ENCODE measurements at regions not wholly inside any gene's neighbourhood (a gene's known extent, or its start where the extent isn't known, plus 50 kb on each side); places are given as distances from the start of the nearest gene placed in this dataset.

DNA sequence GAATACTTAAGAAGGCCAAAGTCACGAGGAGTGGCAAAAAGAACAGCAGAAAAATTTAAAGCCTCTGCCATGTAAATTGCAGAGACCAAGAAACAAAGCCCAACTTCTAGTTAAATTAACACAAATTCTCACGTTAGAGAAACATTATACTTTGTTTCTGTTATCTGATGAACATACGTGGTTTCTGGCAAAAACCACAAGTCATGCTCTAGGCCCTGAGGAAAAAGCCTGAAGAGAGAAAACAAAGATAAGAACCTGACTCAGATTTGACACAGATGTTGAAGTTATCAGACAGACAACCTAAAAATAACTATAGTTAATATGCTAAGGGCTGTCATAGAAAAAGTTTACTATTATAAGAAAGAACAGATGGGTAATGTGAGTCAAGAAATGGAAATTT, 149.1 kb upstream of the PCDH10 start:
- Histone ChIP-seq H3K36me3 (ENCODE audit: control insufficient read depth, insufficient read depth, low read length) (no peaks in the 10 kb centered on the region), H3K4me3 (ENCODE audit: low read depth, low read length) (no peak overlapping the region), H3K27ac (ENCODE audit: low read depth, low read length) (no peak overlapping the region), H3K4me1 (ENCODE audit: control insufficient read depth, insufficient read depth, low read length) (no peaks in the 10 kb centered on the region), H3K9me3 (ENCODE audit: control insufficient read depth, insufficient read depth, low read depth, low read length) (no peaks in the 10 kb centered on the region; the same call in 1 of the 2 replicates), H3K9ac (ENCODE audit: low read length) (no peak overlapping the region), H3K27me3 (ENCODE audit: control insufficient read depth, insufficient read depth, low read length) (no peaks in the 10 kb centered on the region)

- H3K27me3 ChIP-seq (ENCODE audit: control insufficient read depth, insufficient read depth, low read length), result no peaks in the 10 kb centered on the region
These were observed 145.9 kb upstream of the PCDH10 start for GRCh38 chr4:133003169-133003568.

DNA sequence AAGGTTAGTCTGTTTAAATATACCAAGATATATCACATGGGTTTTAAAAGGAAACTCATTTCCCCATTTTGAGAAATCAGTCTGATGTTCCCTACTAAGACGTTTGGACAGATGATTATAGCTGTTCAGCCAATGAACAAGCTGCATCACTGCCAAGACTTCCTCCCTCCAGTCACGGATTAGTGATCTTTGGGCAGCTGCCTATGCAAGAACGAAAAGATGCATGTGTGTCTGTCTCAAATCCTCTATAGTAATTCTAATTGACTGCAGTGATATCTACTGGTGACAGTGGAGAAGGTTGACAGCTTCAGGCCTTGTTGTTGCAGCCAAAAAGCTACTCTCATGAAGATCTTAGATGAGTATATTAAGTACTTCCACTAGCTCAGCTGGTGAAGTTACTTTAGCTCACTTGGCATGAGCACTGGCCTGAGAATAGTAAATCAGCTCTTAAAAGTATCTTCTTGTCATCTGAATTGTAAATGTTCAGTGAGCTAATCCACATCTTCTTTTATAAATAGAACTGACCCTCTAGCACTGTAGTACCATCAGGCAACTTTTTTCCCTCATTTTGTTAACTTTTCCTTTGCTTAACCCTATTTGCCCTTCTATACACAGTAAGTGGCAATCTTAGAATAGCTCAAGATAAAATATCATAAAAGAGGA, 134.5 kb upstream of the PCDH10 start:
- H3K27ac ChIP-seq (ENCODE audit: low read depth, low read length), result no peak overlapping the region

More at GRCh38 chr4:133003169-133003568, 145.9 kb upstream of the PCDH10 start:
- no peak overlapping the region for H3K27ac ChIP-seq (ENCODE audit: low read depth, low read length)
- no peak overlapping the region for H3K4me3 ChIP-seq (ENCODE audit: low read depth, low read length)
- no peaks in the 10 kb centered on the region for H3K36me3 ChIP-seq (ENCODE audit: control insufficient read depth, insufficient read depth, low read length)
- no peaks in the 10 kb centered on the region; the same call in 1 of the 2 replicates for H3K9me3 ChIP-seq (ENCODE audit: control insufficient read depth, insufficient read depth, low read depth, low read length)
- no peaks in the 10 kb centered on the region for H3K4me1 ChIP-seq (ENCODE audit: control insufficient read depth, insufficient read depth, low read length)
- no peak overlapping the region for H3K9ac ChIP-seq (ENCODE audit: low read length)

DNA sequence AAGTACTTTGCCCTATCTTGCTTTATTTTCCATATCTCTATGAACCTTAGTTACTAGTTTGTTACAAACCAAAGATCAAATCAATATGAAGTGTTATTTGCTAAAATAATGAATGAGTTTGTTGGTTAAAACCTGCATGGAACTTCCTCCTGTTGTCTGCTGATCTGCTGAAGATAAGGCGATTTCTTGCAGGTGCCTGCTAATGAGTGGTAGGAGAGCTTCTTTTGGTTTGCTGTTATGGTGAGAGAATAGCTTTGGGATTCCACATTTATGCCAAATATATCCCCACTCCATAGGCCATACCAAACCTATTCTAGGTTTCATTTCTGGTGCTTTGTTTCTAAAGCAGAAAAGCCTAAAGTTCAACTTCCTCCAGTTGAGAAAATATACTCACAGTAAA, 103.8 kb upstream of the PCDH10 start:
- no peaks in the 10 kb centered on the region for H3K9me3 ChIP-seq (ENCODE audit: control insufficient read depth, insufficient read depth, low read depth, low read length)
- H3K27me3 ChIP-seq (ENCODE audit: control insufficient read depth, insufficient read depth, low read length), result no peaks in the 10 kb centered on the region
- H3K9ac ChIP-seq (ENCODE audit: low read length), result no peak overlapping the region
- no peak overlapping the region for H3K4me3 ChIP-seq (ENCODE audit: low read depth, low read length)
- H3K4me1 ChIP-seq (ENCODE audit: control insufficient read depth, insufficient read depth, low read length), result no peaks in the 10 kb centered on the region
- no peak overlapping the region for H3K27ac ChIP-seq (ENCODE audit: low read depth, low read length)
- H3K36me3 ChIP-seq (ENCODE audit: control insufficient read depth, insufficient read depth, low read length), result no peaks in the 10 kb centered on the region

More for the DNA sequence above, 134.5 kb upstream of the PCDH10 start:
- Histone ChIP-seq H3K36me3 (ENCODE audit: control insufficient read depth, insufficient read depth, low read length) (no peaks in the 10 kb centered on the region), H3K4me3 (ENCODE audit: low read depth, low read length) (no peak overlapping the region), H3K4me1 (ENCODE audit: control insufficient read depth, insufficient read depth, low read length) (peaks cover 8% of the 10 kb centered on the region; the same call in 1 of the 2 replicates), H3K27me3 (ENCODE audit: control insufficient read depth, insufficient read depth, low read length) (no peaks in the 10 kb centered on the region), H3K9me3 (ENCODE audit: control insufficient read depth, insufficient read depth, low read depth, low read length) (no peaks in the 10 kb centered on the region), H3K9ac (ENCODE audit: low read length) (no peak overlapping the region)

GRCh38 chr4:133046156-133046555, 102.9 kb upstream of the PCDH10 start:
- Histone ChIP-seq H3K4me3 (ENCODE audit: low read depth, low read length) (no peak overlapping the region), H3K4me1 (ENCODE audit: control insufficient read depth, insufficient read depth, low read length) (no peaks in the 10 kb centered on the region), H3K9ac (ENCODE audit: low read length) (no peak overlapping the region), H3K36me3 (ENCODE audit: control insufficient read depth, insufficient read depth, low read length) (no peaks in the 10 kb centered on the region), H3K27me3 (ENCODE audit: control insufficient read depth, insufficient read depth, low read length) (no peaks in the 10 kb centered on the region), H3K27ac (ENCODE audit: low read depth, low read length) (no peak overlapping the region), H3K9me3 (ENCODE audit: control insufficient read depth, insufficient read depth, low read depth, low read length) (no peaks in the 10 kb centered on the region)

GRCh38 chr4:133058701-133059100, 90.4 kb upstream of the PCDH10 start:
- Histone ChIP-seq H3K4me1 (ENCODE audit: control insufficient read depth, insufficient read depth, low read length) (no peaks in the 10 kb centered on the region), H3K36me3 (ENCODE audit: control insufficient read depth, insufficient read depth, low read length) (no peaks in the 10 kb centered on the region), H3K4me3 (ENCODE audit: low read depth, low read length) (no peak overlapping the region), H3K9me3 (ENCODE audit: control insufficient read depth, insufficient read depth, low read depth, low read length) (no peaks in the 10 kb centered on the region), H3K9ac (ENCODE audit: low read length) (no peak overlapping the region), H3K27me3 (ENCODE audit: control insufficient read depth, insufficient read depth, low read length) (no peaks in the 10 kb centered on the region), H3K27ac (ENCODE audit: low read depth, low read length) (no peak overlapping the region)

DNA sequence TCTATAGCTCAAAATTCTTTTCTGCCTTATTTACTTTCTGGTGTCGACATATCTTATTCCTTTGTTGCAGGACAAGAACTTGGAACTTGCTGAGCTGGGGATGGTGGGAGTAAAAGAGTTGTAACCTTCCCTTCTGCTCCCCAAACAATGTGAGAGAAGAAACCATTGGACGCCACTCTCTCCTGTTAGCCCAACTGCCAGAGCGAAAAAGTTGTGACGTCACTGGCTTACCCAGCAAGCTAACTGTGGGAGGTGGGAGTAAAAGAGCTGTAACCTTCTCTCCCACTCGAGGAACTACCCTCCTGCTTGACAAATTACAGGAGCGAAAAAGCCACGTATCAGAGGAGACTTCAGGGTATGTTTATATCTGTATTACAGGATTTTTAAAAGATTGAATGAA, 90.0 kb upstream of the PCDH10 start:
- H3K27ac ChIP-seq (ENCODE audit: low read depth, low read length), result no peak overlapping the region
- H3K4me3 ChIP-seq (ENCODE audit: low read depth, low read length), result no peak overlapping the region
- H3K9ac ChIP-seq (ENCODE audit: low read length), result no peak overlapping the region

GRCh38 chr4:133062851-133063250, 86.2 kb upstream of the PCDH10 start:
- Histone ChIP-seq H3K27me3 (ENCODE audit: control insufficient read depth, insufficient read depth, low read length) (no peaks in the 10 kb centered on the region), H3K27ac (ENCODE audit: low read depth, low read length) (no peak overlapping the region), H3K9ac (ENCODE audit: low read length) (no peak overlapping the region), H3K4me1 (ENCODE audit: control insufficient read depth, insufficient read depth, low read length) (no peaks in the 10 kb centered on the region), H3K9me3 (ENCODE audit: control insufficient read depth, insufficient read depth, low read depth, low read length) (no peaks in the 10 kb centered on the region), H3K36me3 (ENCODE audit: control insufficient read depth, insufficient read depth, low read length) (no peaks in the 10 kb centered on the region), H3K4me3 (ENCODE audit: low read depth, low read length) (no peak overlapping the region)

More for the DNA sequence above, 90.0 kb upstream of the PCDH10 start:
- H3K4me1 ChIP-seq (ENCODE audit: control insufficient read depth, insufficient read depth, low read length), result no peaks in the 10 kb centered on the region
- no peaks in the 10 kb centered on the region for H3K9me3 ChIP-seq (ENCODE audit: control insufficient read depth, insufficient read depth, low read depth, low read length)
- no peaks in the 10 kb centered on the region for H3K36me3 ChIP-seq (ENCODE audit: control insufficient read depth, insufficient read depth, low read length)
- H3K27me3 ChIP-seq (ENCODE audit: control insufficient read depth, insufficient read depth, low read length), result no peaks in the 10 kb centered on the region

DNA sequence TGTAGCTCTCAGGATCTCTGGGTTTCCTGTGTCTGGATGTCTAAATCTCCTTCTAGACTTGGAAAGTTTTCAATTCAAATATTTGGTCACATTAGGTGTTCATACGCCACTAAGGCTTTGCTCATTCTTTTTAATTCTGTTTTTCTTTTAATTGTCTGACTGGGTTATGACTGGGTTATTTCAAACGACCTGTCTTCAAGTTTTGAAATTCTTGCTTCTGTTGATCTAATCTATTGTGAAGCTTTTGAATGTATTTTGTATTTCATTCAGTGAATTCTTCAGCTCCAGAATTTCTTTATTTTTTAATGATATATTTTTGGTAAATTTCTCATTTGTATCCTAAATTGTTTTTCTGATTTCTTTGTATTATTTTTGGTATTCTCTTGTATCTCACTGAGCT, 81.0 kb upstream of the PCDH10 start:
- Histone ChIP-seq H3K9ac (ENCODE audit: low read length) (no peak overlapping the region), H3K27ac (ENCODE audit: low read depth, low read length) (no peak overlapping the region), H3K36me3 (ENCODE audit: control insufficient read depth, insufficient read depth, low read length) (peaks cover 4% of the 10 kb centered on the region; the same call in 1 of the 2 replicates), H3K4me1 (ENCODE audit: control insufficient read depth, insufficient read depth, low read length) (no peaks in the 10 kb centered on the region), H3K27me3 (ENCODE audit: control insufficient read depth, insufficient read depth, low read length) (no peaks in the 10 kb centered on the region), H3K4me3 (ENCODE audit: low read depth, low read length) (no peak overlapping the region), H3K9me3 (ENCODE audit: control insufficient read depth, insufficient read depth, low read depth, low read length) (peaks cover 19% of the 10 kb centered on the region)

- no peak overlapping the region for H3K9ac ChIP-seq (ENCODE audit: low read length)
- no peak overlapping the region for H3K27ac ChIP-seq (ENCODE audit: low read depth, low read length)
- H3K9me3 ChIP-seq (ENCODE audit: control insufficient read depth, insufficient read depth, low read depth, low read length), result peaks cover 7% of the 10 kb centered on the region
These were observed 67.8 kb upstream of the PCDH10 start for GRCh38 chr4:133081246-133081645.

GRCh38 chr4:133084421-133084820, 64.7 kb upstream of the PCDH10 start:
- Histone ChIP-seq H3K27ac (ENCODE audit: low read depth, low read length) (no peak overlapping the region), H3K4me3 (ENCODE audit: low read depth, low read length) (no peak overlapping the region), H3K4me1 (ENCODE audit: control insufficient read depth, insufficient read depth, low read length) (no peaks in the 10 kb centered on the region), H3K36me3 (ENCODE audit: control insufficient read depth, insufficient read depth, low read length) (no peaks in the 10 kb centered on the region), H3K27me3 (ENCODE audit: control insufficient read depth, insufficient read depth, low read length) (no peaks in the 10 kb centered on the region), H3K9ac (ENCODE audit: low read length) (no peak overlapping the region), H3K9me3 (ENCODE audit: control insufficient read depth, insufficient read depth, low read depth, low read length) (no peaks in the 10 kb centered on the region)

More at GRCh38 chr4:133081246-133081645, 67.8 kb upstream of the PCDH10 start:
- H3K4me3 ChIP-seq (ENCODE audit: low read depth, low read length), result no peak overlapping the region
- H3K36me3 ChIP-seq (ENCODE audit: control insufficient read depth, insufficient read depth, low read length), result no peaks in the 10 kb centered on the region
- H3K4me1 ChIP-seq (ENCODE audit: control insufficient read depth, insufficient read depth, low read length), result no peaks in the 10 kb centered on the region
- H3K27me3 ChIP-seq (ENCODE audit: control insufficient read depth, insufficient read depth, low read length), result no peaks in the 10 kb centered on the region

Measured in HUES6 (cell line).